HG03521 (cell line): ENCODE measurements at regions not wholly inside any gene's neighbourhood (a gene's known extent, or its start where the extent isn't known, plus 50 kb on each side); places are given as distances from the start of the nearest gene placed in this dataset.

Experiments
- ATAC-seq: cut with Tn5 transposase; IDR thresholded peaks from one replicate; pipeline ENCODE4 v1.9.1; 2021; ENCODE audit warnings: mild to moderate bottlenecking, moderate library complexity; ENCODE audit not compliant: unreplicated experiment

DNA sequence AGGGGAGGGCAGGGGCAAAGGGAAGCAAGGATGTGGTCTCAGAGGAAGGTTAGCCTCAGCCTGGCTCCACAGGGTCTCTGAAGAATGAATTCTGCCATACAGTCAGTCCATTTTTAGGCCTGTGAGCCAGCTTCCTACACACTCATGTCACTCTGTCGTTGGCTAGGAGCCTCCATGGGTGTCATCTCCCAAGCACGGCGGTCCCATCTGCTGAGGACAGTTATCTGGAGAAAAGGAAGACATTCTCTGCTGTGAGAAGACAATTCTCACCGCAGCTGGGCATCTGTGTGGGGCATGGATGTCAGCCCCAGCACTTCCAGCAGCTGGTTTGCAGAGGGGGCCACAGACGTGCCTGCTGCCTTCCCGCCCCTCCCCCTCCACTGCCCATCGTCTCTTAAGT, 167.6 kb downstream of the LINC00237 start:
- no peak for ATAC-seq

GRCh38 chr20:20938131-20938530, 168.0 kb downstream of the LINC00237 start:
- ATAC-seq: no peak

- no peak for ATAC-seq
Observed at GRCh38 chr20:20933142-20933958, 172.8 kb downstream of the LINC00237 start.

DNA sequence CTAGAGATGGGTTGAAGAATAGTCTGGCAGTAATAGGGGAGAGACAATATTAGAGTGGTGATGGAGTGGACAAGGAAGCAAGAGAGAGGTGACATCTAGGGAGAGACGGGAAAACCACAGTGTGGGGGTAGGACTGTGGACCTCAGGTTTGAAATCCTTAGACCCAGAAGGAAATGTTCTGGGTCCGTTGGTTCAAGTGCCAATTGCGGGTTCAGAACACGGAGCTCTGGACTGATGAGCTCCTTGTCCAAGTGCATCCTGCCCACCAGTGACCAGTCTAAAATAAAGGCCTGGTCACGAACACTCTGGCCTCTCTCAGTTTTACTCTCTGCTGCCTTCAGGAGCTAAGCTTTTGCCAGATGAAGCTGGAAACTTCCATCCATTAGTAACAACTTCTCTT, 174.0 kb downstream of the LINC00237 start:
- ATAC-seq: no peak

- no peak for ATAC-seq
Observed at GRCh38 chr20:20931632-20932031, 174.5 kb downstream of the LINC00237 start.

DNA sequence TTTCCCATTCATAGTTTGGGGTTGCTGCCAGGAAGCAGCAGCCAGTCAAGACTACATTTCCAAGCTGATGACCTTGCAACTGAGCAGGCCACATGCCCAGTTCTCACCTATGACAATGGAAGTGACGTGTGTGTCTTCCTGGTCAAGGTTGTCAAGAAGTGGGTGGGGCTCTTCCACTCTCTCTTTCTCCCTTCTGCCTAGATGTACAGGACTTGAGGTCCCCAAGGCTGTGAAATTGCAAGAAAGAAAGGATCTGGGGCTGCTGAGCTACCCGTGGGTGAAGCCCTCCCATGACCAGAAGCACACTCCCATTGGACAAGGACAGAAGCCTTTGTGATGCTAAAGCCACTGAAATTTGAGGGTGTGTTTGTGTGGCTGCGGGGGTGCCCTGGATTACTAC, 175.1 kb downstream of the LINC00237 start:
- no peak for ATAC-seq

DNA sequence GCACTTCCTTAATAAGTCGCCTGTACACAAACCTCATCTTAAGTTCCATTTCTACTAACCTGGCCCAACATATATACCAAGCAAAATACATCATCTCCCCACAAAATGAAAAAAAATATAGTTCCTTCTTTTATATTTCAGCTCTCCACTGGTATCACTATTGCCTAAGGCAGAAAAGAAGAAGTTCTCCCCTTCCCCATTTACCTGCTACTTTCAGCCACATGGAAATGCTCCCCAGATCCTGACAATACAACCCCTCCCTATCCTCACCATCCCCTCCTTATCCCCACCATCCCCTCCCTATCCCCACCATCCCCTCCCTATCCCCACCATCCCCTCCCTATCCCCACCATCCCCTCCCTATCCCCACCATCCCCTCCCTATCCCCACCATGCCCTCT, 175.7 kb downstream of the LINC00237 start:
- no peak for ATAC-seq

DNA sequence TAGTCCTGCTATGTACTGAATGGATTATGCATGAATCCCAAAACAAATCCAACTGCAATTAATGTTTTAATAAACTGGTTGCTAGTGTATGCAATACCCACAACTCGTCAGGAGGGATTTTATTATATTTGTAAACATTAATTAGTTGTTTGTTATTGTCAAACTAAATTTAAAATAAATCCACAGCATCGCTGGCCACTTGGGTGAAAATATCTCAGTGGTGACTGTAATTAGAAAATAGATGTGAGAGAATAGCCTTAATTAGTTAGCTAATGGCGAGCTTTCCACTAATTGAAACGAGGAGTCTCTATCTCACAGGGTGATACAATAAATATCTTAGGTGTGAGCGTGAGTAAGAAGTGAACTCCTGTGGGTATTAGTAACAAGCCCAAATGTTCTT, 176.8 kb downstream of the LINC00237 start:
- no peak for ATAC-seq

GRCh38 chr20:20926222-20926905, 179.8 kb downstream of the LINC00237 start:
- ATAC-seq: no peak

DNA sequence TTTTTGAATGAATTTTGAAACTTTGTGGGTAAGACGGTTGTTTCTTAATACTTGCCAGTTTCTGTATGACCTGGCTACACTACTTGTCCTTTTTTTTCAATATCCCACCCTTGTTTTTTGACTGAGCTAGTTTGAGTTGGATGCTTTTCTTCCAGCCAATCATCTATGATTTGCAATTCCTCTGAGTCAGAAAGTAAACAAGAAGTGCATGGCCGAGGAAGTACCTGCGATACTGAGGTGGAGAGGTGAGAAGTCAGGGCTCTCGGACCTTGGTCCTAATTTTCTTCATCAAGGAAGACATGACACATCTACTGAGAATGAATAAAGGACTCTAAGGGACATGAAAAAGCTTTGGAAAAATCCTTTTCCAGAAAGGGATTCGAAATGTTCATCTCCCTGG, 185.7 kb downstream of the LINC00237 start:
- no peak for ATAC-seq

GRCh38 chr20:20915844-20916243, 190.3 kb downstream of the LINC00237 start:
- no peak for ATAC-seq

DNA sequence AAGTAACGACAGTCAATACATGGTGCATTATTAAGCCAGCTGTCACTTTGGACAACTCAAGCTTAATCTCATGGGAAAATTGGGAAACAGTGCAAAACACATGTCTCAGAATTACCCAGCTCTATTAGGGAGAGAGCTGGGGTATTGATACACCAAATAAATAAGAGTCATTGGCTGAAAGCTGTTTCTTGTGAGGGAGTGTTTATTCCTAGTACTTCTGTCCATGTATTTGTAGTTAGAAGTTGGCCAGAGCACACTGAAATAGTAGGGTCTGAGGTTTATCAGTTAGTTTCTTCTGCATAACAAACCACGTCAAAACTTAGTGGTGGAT, 192.0 kb upstream of the RALGAPA2 start:
- no peak for ATAC-seq

GRCh38 chr20:20903773-20904500, 191.5 kb upstream of the RALGAPA2 start:
- ATAC-seq: no peak

DNA sequence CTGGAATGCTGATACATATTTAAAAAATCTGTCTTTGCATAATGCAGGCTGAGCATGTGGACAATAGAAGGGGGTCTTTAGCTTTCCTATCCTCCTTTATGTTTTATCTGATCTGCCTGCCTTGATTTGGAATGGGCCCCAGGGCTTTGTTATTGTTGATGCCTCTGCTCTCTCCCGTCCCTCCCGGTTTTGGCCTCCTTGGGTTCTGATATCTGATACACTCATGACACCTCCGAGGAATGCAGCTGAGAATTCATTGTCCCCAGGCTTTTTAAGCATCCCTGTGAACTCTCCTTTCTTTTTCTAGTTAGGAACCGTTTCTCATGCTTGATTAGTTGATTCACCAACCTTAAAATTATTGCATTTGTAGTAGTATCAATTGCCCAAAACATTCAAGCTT, 185.5 kb upstream of the RALGAPA2 start:
- ATAC-seq: no peak

DNA sequence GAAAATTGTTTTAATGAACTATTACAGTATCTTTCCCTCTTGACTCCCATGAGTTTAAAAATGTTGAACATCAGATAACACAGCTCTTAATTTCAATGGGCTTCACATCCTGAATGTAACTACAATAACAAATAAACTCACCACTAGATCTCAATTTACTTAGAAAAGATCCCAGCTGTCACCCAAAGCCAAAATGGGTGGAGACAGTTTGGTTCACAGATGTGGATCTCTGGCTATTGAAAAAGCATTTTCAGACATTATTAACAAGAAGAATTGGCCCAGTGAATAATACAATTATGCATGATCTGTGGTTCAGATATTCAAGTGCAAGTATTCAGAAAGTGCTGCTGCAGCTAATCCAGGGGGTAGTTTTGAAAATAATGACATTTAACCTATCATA, 184.7 kb upstream of the RALGAPA2 start:
- no peak for ATAC-seq

- no peak for ATAC-seq
Observed at GRCh38 chr20:20896606-20897005, 184.2 kb upstream of the RALGAPA2 start.

DNA sequence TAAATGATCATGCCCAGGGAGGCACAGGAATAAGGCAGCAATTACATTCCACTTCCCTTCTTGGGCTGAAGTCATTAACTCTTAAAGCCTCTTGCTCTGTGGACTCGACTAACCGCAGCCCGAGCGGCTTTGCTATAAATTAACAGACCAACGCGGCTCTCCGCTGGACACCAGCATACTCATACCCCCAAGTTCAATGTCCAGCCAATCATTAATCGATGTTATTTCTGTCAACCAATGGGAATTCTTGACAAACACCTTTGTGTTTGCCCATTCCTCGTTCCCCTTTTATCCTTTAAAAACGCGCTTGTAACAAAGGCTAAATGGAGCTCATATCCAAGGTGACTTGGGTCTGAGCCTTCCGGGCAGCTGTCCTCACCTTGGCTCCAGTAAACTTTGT, 183.1 kb upstream of the RALGAPA2 start:
- no peak for ATAC-seq

- no peak for ATAC-seq
Observed at GRCh38 chr20:20894753-20895152, 182.3 kb upstream of the RALGAPA2 start.

- no peak for ATAC-seq
Observed at GRCh38 chr20:20894280-20894679, 181.8 kb upstream of the RALGAPA2 start.

- no peak for ATAC-seq
Observed at GRCh38 chr20:20892328-20892727, 179.9 kb upstream of the RALGAPA2 start.

DNA sequence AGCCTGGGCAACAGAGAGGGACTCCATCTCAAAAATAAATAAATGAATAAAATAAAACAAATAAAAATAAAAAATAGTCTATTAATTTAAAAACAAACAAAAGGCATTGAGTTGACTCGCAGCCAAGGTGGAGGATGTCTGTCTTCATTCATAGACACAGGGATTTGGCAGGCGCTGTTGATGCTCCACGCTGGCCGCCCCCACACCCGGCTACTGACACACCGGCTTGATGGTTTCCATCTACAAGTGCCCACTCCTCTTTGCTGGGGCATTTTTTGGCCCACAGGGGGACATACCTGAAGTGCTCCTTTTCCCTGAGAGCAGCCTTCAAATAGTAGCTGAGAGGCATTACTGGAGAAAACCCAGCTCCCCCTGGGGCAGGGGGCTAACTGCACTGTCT, 178.3 kb upstream of the RALGAPA2 start:
- no peak for ATAC-seq

- ATAC-seq: no peak
Observed at GRCh38 chr20:20888936-20889335, 176.5 kb upstream of the RALGAPA2 start.
